ENCODE measurements at regions not wholly inside any gene's neighbourhood (a gene's known extent, or its start where the extent isn't known, plus 50 kb on each side); places are given as distances from the start of the nearest gene placed in this dataset.

GRCh38 chr10:29238523-29239135 is 50.2 kb upstream of the LYZL1 start:
- DNase-seq (ENCODE audit: extremely low read depth in 1 of 2, low read depth in 1 of 2): no peak

Data from stimulated activated CD8-positive, alpha-beta memory T cell treated with anti-CD3 and anti-CD28 coated beads, Interleukin-7, amount 100 ng/mL, for 48 hours (primary cell).